DND-41 (cell line): ENCODE measurements at regions not wholly inside any gene's neighbourhood (a gene's known extent, or its start where the extent isn't known, plus 50 kb on each side); places are given as distances from the start of the nearest gene placed in this dataset.

Source experiments
- CTCF ChIP-seq: IDR thresholded peaks from 2 replicates; pipeline ENCODE4 v1.5.1; 2012; ENCODE audit warnings: borderline replicate concordance, low read length, moderate library complexity, mild to moderate bottlenecking; ENCODE audit not compliant: poor library complexity, severe bottlenecking; ENCODE audit errors: extremely low read depth
- EZH2 ChIP-seq: IDR thresholded peaks from 3 replicates; pipeline ENCODE4 v1.6.1; 2012; ENCODE audit warnings: borderline replicate concordance, low read depth, mild to moderate bottlenecking, moderate library complexity, low read length, inconsistent platforms; ENCODE audit not compliant: severe bottlenecking

GRCh38 chr16:62342216-62342615 is 306.0 kb upstream of the CDH8 start:
- TF ChIP-seq CTCF (no peak), EZH2 (no peak)
